ENCODE measurements at regions not wholly inside any gene's neighbourhood (a gene's known extent, or its start where the extent isn't known, plus 50 kb on each side); places are given as distances from the start of the nearest gene placed in this dataset.

GRCh38 chr3:188082031-188082430 lies 71.9 kb upstream of the LPP start:
- no peak for TF ChIP-seq CTCF (IDR thresholded peaks at IDR 0.05; ENCODE audit: insufficient read depth, low read depth, low read length)
- H3K4me3 ChIP-seq (ENCODE audit: low read depth, low read length), result no peak overlapping the region
- CTCF ChIA-PET, result interaction anchor here (1.0 kb wide), 1 partner anchor 10 kb away, joined by 3 read pairs; no protein-coding TSS in a partner anchor
- POLR2A ChIA-PET, result no interaction called here
- H3K27me3 ChIP-seq (ENCODE audit: control insufficient read depth, insufficient read depth, low read length), result no peaks in the 10 kb centered on the region
- no peak for DNase-seq (ENCODE audit: low read depth)
- H3K36me3 ChIP-seq (ENCODE audit: control insufficient read depth, insufficient read depth, low read length), result no peaks in the 10 kb centered on the region

GRCh38 chr3:188082450-188082849 lies 71.5 kb upstream of the LPP start:
- CTCF ChIA-PET, result interaction anchor here (1.0 kb wide), 1 partner anchor 10 kb away, joined by 3 read pairs; no protein-coding TSS in a partner anchor
- no peak for DNase-seq (ENCODE audit: low read depth)
- POLR2A ChIA-PET, result no interaction called here
- Histone ChIP-seq H3K36me3 (ENCODE audit: control insufficient read depth, insufficient read depth, low read length) (no peaks in the 10 kb centered on the region), H3K27me3 (ENCODE audit: control insufficient read depth, insufficient read depth, low read length) (no peaks in the 10 kb centered on the region), H3K4me3 (ENCODE audit: low read depth, low read length) (no peak overlapping the region)
- TF ChIP-seq CTCF (IDR thresholded peaks at IDR 0.05; ENCODE audit: insufficient read depth, low read depth, low read length), result no peak

- no peak for TF ChIP-seq CTCF (IDR thresholded peaks at IDR 0.05; ENCODE audit: insufficient read depth, low read depth, low read length)
- ChIA-PET CTCF (no interaction called here), POLR2A (no interaction called here)
- DNase-seq (ENCODE audit: low read depth), result no peak
- H3K4me3 ChIP-seq (ENCODE audit: low read depth, low read length), result no peak overlapping the region
- H3K36me3 ChIP-seq (ENCODE audit: control insufficient read depth, insufficient read depth, low read length), result no peaks in the 10 kb centered on the region
- H3K27me3 ChIP-seq (ENCODE audit: control insufficient read depth, insufficient read depth, low read length), result no peaks in the 10 kb centered on the region
These were observed 70.9 kb upstream of the LPP start for GRCh38 chr3:188083011-188083410.

- no peaks in the 10 kb centered on the region for H3K36me3 ChIP-seq (ENCODE audit: control insufficient read depth, insufficient read depth, low read length)
- TF ChIP-seq CTCF (IDR thresholded peaks at IDR 0.05; ENCODE audit: insufficient read depth, low read depth, low read length), result no peak
- ChIA-PET CTCF (interaction anchor here (0.7 kb wide), 1 partner anchor 11 kb away, joined by 3 read pairs; no protein-coding TSS in a partner anchor), POLR2A (no interaction called here)
- H3K4me3 ChIP-seq (ENCODE audit: low read depth, low read length), result no peak overlapping the region
- H3K27me3 ChIP-seq (ENCODE audit: control insufficient read depth, insufficient read depth, low read length), result no peaks in the 10 kb centered on the region
- no peak for DNase-seq (ENCODE audit: low read depth)
These were observed 69.0 kb upstream of the LPP start for GRCh38 chr3:188084752-188085583.

GRCh38 chr3:188085584-188086560 lies 68.1 kb upstream of the LPP start:
- ChIA-PET POLR2A (no interaction called here), CTCF (interaction anchor here (0.6 to 1.9 kb wide), 3 partner anchors 11 to 335 kb away, joined by 3 to 4 read pairs (median 3); no protein-coding TSS in a partner anchor)
- TF ChIP-seq CTCF (IDR thresholded peaks at IDR 0.05; ENCODE audit: insufficient read depth, low read depth, low read length), result no peak
- Histone ChIP-seq H3K27me3 (ENCODE audit: control insufficient read depth, insufficient read depth, low read length) (no peaks in the 10 kb centered on the region), H3K4me3 (ENCODE audit: low read depth, low read length) (no peak overlapping the region), H3K36me3 (ENCODE audit: control insufficient read depth, insufficient read depth, low read length) (no peaks in the 10 kb centered on the region)
- no peak for DNase-seq (ENCODE audit: low read depth)

Measured in BJ (cell line).